ENCODE measurements at regions not wholly inside any gene's neighbourhood (a gene's known extent, or its start where the extent isn't known, plus 50 kb on each side); places are given as distances from the start of the nearest gene placed in this dataset.

DNA sequence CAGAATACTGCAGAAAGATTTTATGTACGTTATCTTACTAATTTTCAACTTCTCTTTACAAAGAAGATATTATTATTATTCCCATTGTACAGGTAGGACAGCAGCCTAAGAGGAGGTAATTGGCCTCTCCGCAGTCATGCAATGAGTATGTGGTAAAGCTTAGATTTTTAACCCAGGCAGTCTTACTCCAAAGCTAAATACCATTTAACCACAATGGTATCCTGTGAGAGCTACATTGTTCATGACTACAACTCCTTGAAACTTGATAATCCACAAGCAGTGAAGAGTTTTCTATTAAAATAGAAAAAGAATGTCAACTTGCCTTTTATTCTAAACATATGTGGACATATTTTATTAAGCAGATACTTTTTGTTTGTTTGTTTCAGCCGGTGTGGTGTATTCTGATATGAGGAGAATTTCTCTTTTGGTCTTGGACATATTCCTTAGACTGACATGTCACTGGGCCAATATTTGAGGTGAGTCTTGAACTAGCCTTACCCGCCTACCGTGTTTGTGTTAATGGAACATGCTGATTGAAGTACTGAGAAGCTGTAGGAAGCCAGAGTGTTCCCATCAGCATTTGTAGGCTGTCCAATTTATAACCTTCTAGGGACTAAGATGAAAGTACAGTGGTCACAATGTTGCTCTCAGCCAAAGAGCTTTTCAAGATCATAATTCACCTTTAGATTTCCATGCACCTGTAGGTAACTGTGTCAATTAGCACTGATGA is 293.9 kb upstream of the DCC start:
- intact Hi-C loops (cut with DNase I): no loop called here
- H3K36me3 ChIP-seq: no peaks in the 10 kb centered on the region
- 79 to 84% (median 80%) methylated on average over 5 of the region's 5 CpGs for WGBS, 3 donors

DNA sequence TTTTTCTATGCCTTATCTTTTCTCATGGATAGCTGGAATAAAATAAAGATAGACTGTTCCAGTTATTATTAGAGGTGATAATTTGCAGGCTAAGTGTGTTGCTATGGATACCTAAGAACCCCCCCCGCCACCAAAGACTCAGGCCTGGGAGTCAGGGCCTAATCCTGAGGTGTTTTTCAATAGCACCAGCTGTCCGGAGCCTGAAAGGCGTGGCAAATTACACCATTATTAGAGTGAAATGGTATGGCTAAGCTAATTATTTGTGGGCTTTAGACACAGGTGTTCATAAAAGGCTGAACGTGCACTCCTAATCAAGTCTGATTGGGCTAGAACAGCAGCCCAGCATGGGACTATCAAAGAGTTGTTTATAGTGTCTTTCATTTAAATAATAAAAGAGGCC is 293.2 kb upstream of the DCC start:
- Histone ChIP-seq H3K36me3 (no peaks in the 10 kb centered on the region), H3K4me3 (no peak overlapping the region), H3K27ac (no peak overlapping the region), H3K27me3 (no peaks in the 10 kb centered on the region), H3K9me3 (no peaks in the 10 kb centered on the region), H3K4me1 (ENCODE audit: insufficient read depth) (no peaks in the 10 kb centered on the region)
- no peak for DNase-seq
- intact Hi-C loops (cut with DNase I): no loop called here
- TF ChIP-seq, protein P1, sequence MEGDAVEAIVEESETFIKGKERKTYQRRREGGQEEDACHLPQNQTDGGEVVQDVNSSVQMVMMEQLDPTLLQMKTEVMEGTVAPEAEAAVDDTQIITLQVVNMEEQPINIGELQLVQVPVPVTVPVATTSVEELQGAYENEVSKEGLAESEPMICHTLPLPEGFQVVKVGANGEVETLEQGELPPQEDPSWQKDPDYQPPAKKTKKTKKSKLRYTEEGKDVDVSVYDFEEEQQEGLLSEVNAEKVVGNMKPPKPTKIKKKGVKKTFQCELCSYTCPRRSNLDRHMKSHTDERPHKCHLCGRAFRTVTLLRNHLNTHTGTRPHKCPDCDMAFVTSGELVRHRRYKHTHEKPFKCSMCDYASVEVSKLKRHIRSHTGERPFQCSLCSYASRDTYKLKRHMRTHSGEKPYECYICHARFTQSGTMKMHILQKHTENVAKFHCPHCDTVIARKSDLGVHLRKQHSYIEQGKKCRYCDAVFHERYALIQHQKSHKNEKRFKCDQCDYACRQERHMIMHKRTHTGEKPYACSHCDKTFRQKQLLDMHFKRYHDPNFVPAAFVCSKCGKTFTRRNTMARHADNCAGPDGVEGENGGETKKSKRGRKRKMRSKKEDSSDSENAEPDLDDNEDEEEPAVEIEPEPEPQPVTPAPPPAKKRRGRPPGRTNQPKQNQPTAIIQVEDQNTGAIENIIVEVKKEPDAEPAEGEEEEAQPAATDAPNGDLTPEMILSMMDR (IDR thresholded peaks at IDR 0.05): no peak
- no peak for TF ChIP-seq POLR2A (IDR thresholded peaks at IDR 0.05)
- no peak for TF ChIP-seq EP300 (IDR thresholded peaks at IDR 0.05)
- WGBS, 3 donors: 66 to 75% (median 70%) methylated on average over 4 of the region's 4 CpGs

More for the DNA sequence above, 293.9 kb upstream of the DCC start:
- DNase-seq: no peak
- Histone ChIP-seq H3K4me3 (no peak overlapping the region), H3K27ac (no peak overlapping the region), H3K4me1 (ENCODE audit: insufficient read depth) (no peaks in the 10 kb centered on the region), H3K27me3 (no peaks in the 10 kb centered on the region), H3K9me3 (no peaks in the 10 kb centered on the region)
- TF ChIP-seq, protein P1 (IDR thresholded peaks at IDR 0.05): no peak
- TF ChIP-seq POLR2A (IDR thresholded peaks at IDR 0.05) (no peak), EP300 (IDR thresholded peaks at IDR 0.05) (no peak)

DNA sequence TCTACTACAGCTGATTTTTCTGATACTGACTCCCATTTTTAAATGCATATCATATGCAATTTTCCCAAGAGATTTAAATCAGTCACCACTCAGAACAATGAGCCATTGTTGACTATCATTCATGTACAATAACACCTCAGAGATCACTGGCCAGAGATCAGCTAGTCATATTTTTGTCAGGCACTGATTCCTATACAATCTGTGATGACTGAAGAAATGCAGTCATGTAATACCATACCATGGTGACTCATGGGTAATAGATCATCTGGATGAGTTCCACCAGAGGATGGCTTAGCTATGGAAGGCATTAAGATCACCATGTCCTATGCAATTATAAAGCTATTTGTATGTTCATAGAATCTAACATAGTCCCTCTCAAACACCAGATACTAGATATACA is 285.7 kb upstream of the DCC start:
- DNase-seq: no peak
- H3K4me1 ChIP-seq (ENCODE audit: insufficient read depth): no peaks in the 10 kb centered on the region
- H3K9me3 ChIP-seq: no peaks in the 10 kb centered on the region
- no peak overlapping the region for H3K27ac ChIP-seq
- H3K4me3 ChIP-seq: no peak overlapping the region
- TF ChIP-seq, protein P1 (IDR thresholded peaks at IDR 0.05): no peak
- TF ChIP-seq EP300 (IDR thresholded peaks at IDR 0.05): no peak
- no peak for TF ChIP-seq POLR2A (IDR thresholded peaks at IDR 0.05)
- no peaks in the 10 kb centered on the region for H3K36me3 ChIP-seq
- intact Hi-C loops (cut with DNase I): no loop called here
- H3K27me3 ChIP-seq: no peaks in the 10 kb centered on the region

DNA sequence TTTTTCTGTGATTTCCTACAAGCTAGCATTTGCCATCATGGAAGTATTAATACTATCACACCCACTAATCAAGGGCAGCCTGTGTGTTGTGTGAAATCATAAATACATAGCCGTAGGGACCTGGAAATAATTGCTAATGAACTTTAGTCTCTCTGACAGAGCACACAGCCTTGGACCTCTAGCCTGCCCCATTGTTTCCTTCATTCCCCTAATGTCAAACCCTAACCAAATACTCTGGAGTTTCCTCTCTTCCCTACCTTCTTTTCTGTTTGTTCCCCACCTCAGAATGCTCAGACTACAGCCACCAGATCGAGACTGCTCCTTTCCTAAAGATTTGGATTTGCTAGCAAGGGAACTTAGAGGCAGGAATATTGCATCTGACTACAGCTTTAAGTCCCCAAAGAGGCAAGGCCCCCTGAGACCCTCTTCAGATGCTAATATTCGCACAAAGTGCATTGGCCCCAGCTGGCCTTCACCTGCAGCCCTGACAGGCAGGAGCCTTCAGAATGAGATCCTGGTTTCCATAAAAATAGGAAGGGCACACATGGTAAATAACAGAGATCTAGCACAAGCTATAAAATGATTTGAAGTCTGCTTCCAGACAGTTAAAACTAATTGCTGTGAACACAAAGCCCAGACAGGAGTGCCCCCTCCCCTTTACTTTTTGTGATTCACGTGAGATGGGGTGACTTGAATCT is 279.2 kb upstream of the DCC start:
- Histone ChIP-seq H3K4me3 (no peak overlapping the region), H3K4me1 (ENCODE audit: insufficient read depth) (no peaks in the 10 kb centered on the region), H3K9me3 (no peaks in the 10 kb centered on the region), H3K36me3 (no peaks in the 10 kb centered on the region), H3K27ac (no peak overlapping the region), H3K27me3 (no peaks in the 10 kb centered on the region)
- WGBS, 3 donors: 26 to 37% (median 28%) methylated on average over 4 of the region's 4 CpGs
- intact Hi-C loops (cut with DNase I): no loop called here
- TF ChIP-seq, protein P1 (IDR thresholded peaks at IDR 0.05): no peak
- no peak for TF ChIP-seq POLR2A (IDR thresholded peaks at IDR 0.05)
- no peak for TF ChIP-seq EP300 (IDR thresholded peaks at IDR 0.05)
- no peak for DNase-seq

All from ovary (tissue), 7 donors.